Astrocyte (in vitro differentiated cells and primary cell): ENCODE measurements at regions not wholly inside any gene's neighbourhood (a gene's known extent, or its start where the extent isn't known, plus 50 kb on each side); places are given as distances from the start of the nearest gene placed in this dataset.
A peak's percentile ranks its signal among the peaks of the same experiment; 100 is the strongest.

Experiments used
- DNase-seq: peaks from one replicate; pipeline ENCODE4 v3.0.0-alpha.2; 2010; ENCODE audit warnings: low read depth
- FAIRE-seq: peaks from 2 replicates; lab custom pipeline; 2011; peaks lifted over from hg19 to GRCh38; lab: Jason Lieb, UNC
- H2AFZ ChIP-seq: 2 replicates; pipeline ENCODE4 v1.6.0; 2012; ENCODE audit warnings: low read depth, low read length, inconsistent platforms
- H3K27ac ChIP-seq: 2 replicates; pipeline ENCODE4 v1.5.1; 2011; ENCODE audit warnings: low read depth, low read length, inconsistent platforms
- H3K27me3 ChIP-seq: 2 replicates; pipeline ENCODE4 v1.6.0; 2011; ENCODE audit warnings: low read length, inconsistent platforms; ENCODE audit not compliant: insufficient read depth
- H3K36me3 ChIP-seq: 2 replicates; pipeline ENCODE4 v1.5.1; 2011; ENCODE audit warnings: low read length, inconsistent platforms; ENCODE audit not compliant: insufficient read depth
- H3K4me1 ChIP-seq: 2 replicates; pipeline ENCODE4 v1.5.1; 2011; ENCODE audit warnings: low read length, inconsistent platforms; ENCODE audit not compliant: insufficient read depth
- H3K4me2 ChIP-seq: 2 replicates; pipeline ENCODE4 v1.6.0; 2012; ENCODE audit warnings: low read length, inconsistent platforms
- H3K4me3 ChIP-seq: 2 replicates; pipeline ENCODE4 v1.5.1; 2011; ENCODE audit warnings: low read depth, mild to moderate bottlenecking, low read length, inconsistent platforms; ENCODE audit not compliant: insufficient read depth
- H3K79me2 ChIP-seq: 2 replicates; pipeline ENCODE4 v1.6.0; 2012; ENCODE audit warnings: mild to moderate bottlenecking, low read length, inconsistent platforms; ENCODE audit not compliant: insufficient read depth
- H3K9ac ChIP-seq: 2 replicates; pipeline ENCODE4 v1.6.0; 2012; ENCODE audit warnings: mild to moderate bottlenecking, low read length, inconsistent platforms
- H3K9me3 ChIP-seq: 2 replicates; pipeline ENCODE4 v1.5.1; 2012; ENCODE audit warnings: low read depth, mild to moderate bottlenecking, low read length, inconsistent platforms; ENCODE audit not compliant: insufficient read depth
- H4K20me1 ChIP-seq: 2 replicates; pipeline ENCODE4 v1.6.0; 2012; ENCODE audit warnings: low read length, inconsistent platforms; ENCODE audit not compliant: insufficient read depth
- H3K27ac Mint-ChIP-seq: one replicate; pipeline ENCODE4 v1.8.0; 2021; ENCODE audit warnings: mild to moderate bottlenecking, mixed read lengths; ENCODE audit not compliant: unreplicated experiment
- H3K27me3 Mint-ChIP-seq: one replicate; pipeline ENCODE4 v1.8.0; 2021; ENCODE audit warnings: low read depth, mixed read lengths; ENCODE audit not compliant: unreplicated experiment
- H3K36me3 Mint-ChIP-seq: one replicate; pipeline ENCODE4 v1.8.0; 2021; ENCODE audit warnings: low read depth, mixed read lengths; ENCODE audit not compliant: unreplicated experiment
- H3K4me1 Mint-ChIP-seq: one replicate; pipeline ENCODE4 v1.8.0; 2021; ENCODE audit warnings: low read depth, mixed read lengths; ENCODE audit not compliant: unreplicated experiment
- H3K4me3 Mint-ChIP-seq: one replicate; pipeline ENCODE4 v1.8.0; 2021; ENCODE audit warnings: mild to moderate bottlenecking, moderate library complexity, mixed read lengths; ENCODE audit not compliant: unreplicated experiment
- H3K9me3 Mint-ChIP-seq: one replicate; pipeline ENCODE4 v1.8.0; 2021; ENCODE audit warnings: mild to moderate bottlenecking, mixed read lengths; ENCODE audit not compliant: unreplicated experiment
- EZH2 ChIP-seq: IDR thresholded peaks from 2 replicates; pipeline ENCODE4 v1.6.1; 2012; ENCODE audit warnings: mild to moderate bottlenecking, low read length, inconsistent platforms; ENCODE audit not compliant: insufficient read depth
- TF ChIP-seq, protein P1 (sequence below): IDR thresholded peaks from 2 replicates; pipeline ENCODE4 v1.5.1; 2011; ENCODE audit warnings: low read depth, mild to moderate bottlenecking, inconsistent platforms, low read length, moderate library complexity; ENCODE audit not compliant: insufficient read depth

DNA sequence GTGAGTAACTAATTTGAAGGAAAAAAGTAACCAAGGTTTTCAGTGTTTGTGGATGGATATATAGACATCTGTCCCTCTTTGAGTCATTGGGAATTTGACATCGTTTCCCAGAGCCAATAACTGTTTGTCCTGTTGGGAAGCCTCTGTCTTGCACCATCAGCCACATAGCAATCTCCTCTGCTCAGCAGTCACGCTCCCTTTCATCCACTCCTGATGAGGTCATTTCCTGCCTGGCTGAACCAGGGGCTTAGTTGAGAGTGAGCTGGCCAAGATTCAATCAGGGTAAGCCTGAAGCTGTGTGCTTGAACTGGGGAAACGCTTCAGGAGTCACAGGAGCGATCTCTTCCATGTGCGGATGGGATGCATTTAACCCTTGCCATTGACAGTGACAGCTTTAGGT lies 121.5 kb upstream of the FOXQ1 start:
- Histone ChIP-seq H3K27ac (peak overlapping the region; percentile 32), H3K4me2 (peak overlapping the region; percentile 31), H3K4me3 (no peak overlapping the region), H2AFZ (peak overlapping the region; percentile 42), H3K79me2 (no peaks in the 10 kb centered on the region), H3K4me1 (no peaks in the 10 kb centered on the region), H4K20me1 (no peaks in the 10 kb centered on the region), H3K36me3 (no peaks in the 10 kb centered on the region), H3K9ac (peak overlapping the region; percentile 23), H3K27me3 (peaks cover 3% of the 10 kb centered on the region), H3K9me3 (no peaks in the 10 kb centered on the region)
- peak; percentile 81 for FAIRE-seq
- Mint-ChIP-seq H3K27ac (peak overlapping the region; percentile 94), H3K9me3 (peaks cover 9% of the 10 kb centered on the region), H3K4me1 (peaks cover 5% of the 10 kb centered on the region), H3K4me3 (no peak overlapping the region), H3K36me3 (no peaks in the 10 kb centered on the region), H3K27me3 (no peaks in the 10 kb centered on the region)
- TF ChIP-seq, protein P1, sequence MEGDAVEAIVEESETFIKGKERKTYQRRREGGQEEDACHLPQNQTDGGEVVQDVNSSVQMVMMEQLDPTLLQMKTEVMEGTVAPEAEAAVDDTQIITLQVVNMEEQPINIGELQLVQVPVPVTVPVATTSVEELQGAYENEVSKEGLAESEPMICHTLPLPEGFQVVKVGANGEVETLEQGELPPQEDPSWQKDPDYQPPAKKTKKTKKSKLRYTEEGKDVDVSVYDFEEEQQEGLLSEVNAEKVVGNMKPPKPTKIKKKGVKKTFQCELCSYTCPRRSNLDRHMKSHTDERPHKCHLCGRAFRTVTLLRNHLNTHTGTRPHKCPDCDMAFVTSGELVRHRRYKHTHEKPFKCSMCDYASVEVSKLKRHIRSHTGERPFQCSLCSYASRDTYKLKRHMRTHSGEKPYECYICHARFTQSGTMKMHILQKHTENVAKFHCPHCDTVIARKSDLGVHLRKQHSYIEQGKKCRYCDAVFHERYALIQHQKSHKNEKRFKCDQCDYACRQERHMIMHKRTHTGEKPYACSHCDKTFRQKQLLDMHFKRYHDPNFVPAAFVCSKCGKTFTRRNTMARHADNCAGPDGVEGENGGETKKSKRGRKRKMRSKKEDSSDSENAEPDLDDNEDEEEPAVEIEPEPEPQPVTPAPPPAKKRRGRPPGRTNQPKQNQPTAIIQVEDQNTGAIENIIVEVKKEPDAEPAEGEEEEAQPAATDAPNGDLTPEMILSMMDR, result no peak
- TF ChIP-seq EZH2, result no peak
- DNase-seq, result peak; percentile 58

DNA sequence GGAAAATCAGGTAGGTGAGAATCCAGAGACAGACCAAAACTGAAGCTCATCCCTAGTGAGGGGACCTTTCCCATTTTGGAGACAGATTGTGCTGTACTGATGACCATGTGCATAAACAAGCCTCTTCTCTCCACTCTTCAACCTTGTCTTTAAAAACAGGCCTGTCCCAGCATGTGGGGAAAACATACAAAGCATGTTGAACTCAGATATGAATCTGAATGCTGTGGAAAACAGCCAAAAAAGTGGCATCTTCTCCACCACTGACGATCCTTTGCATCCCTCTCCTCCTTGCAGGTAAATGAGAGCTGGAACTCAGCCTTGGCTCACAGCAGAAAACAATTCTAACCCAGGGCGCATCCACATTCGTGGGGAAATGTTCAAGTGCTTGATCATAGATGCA lies 123.7 kb upstream of the FOXQ1 start:
- FAIRE-seq, result no peak
- H3K9ac ChIP-seq, result no peak overlapping the region

More for the DNA sequence above, 123.7 kb upstream of the FOXQ1 start:
- Histone ChIP-seq H3K4me3 (no peak overlapping the region), H3K27me3 (peaks cover 3% of the 10 kb centered on the region), H3K9me3 (no peaks in the 10 kb centered on the region), H4K20me1 (no peaks in the 10 kb centered on the region), H3K4me1 (no peaks in the 10 kb centered on the region), H3K36me3 (no peaks in the 10 kb centered on the region), H3K79me2 (no peaks in the 10 kb centered on the region), H2AFZ (no peak overlapping the region), H3K27ac (no peak overlapping the region), H3K4me2 (no peak overlapping the region)
- Mint-ChIP-seq H3K27ac (no peak overlapping the region), H3K27me3 (no peaks in the 10 kb centered on the region), H3K36me3 (no peaks in the 10 kb centered on the region), H3K4me1 (peaks cover 5% of the 10 kb centered on the region), H3K9me3 (peaks cover under 1% of the 10 kb centered on the region), H3K4me3 (no peak overlapping the region)
- no peak for DNase-seq
- TF ChIP-seq, protein P1, result no peak
- no peak for TF ChIP-seq EZH2
